ENCODE measurements at regions not wholly inside any gene's neighbourhood (a gene's known extent, or its start where the extent isn't known, plus 50 kb on each side); places are given as distances from the start of the nearest gene placed in this dataset.

GRCh38 chr4:104749062-104749461 lies 254.4 kb upstream of the CXXC4 start:
- H3K4me3 Mint-ChIP-seq (ENCODE audit: unreplicated experiment): no peak overlapping the region
- Histone ChIP-seq H3K9me3 (no peaks in the 10 kb centered on the region), H3K4me3 (ENCODE audit: low read depth, low read length) (no peak overlapping the region), H3K36me3 (ENCODE audit: control insufficient read depth, insufficient read depth, low read length) (no peaks in the 10 kb centered on the region), H3K27me3 (replicated peaks; ENCODE audit: control insufficient read depth, insufficient read depth, low read length) (no peaks in the 10 kb centered on the region), H3K4me1 (no peaks in the 10 kb centered on the region)
- no peak for DNase-seq
- no peaks in the 10 kb centered on the region for H3K36me3 Mint-ChIP-seq (ENCODE audit: insufficient read depth, unreplicated experiment)
- peaks cover 5% of the 10 kb centered on the region for H3K27me3 Mint-ChIP-seq (ENCODE audit: insufficient read depth, unreplicated experiment)
- H3K27ac Mint-ChIP-seq (ENCODE audit: unreplicated experiment): no peak overlapping the region
- intact Hi-C loops (cut with micrococcal nuclease; ENCODE audit: unreplicated experiment): no loop called here
- ChIA-PET CTCF (no interaction called here), POLR2A (no interaction called here)
- TF ChIP-seq CTCF (IDR thresholded peaks at IDR 0.05; ENCODE audit: insufficient read depth in 1 of 2, low read depth in 1 of 2, low read length in 1 of 2, severe bottlenecking in 1 of 2, unreplicated experiment in 1 of 2): no peak
- BruUV-seq (replicated peaks): no TSS peak
- H3K4me1 Mint-ChIP-seq (ENCODE audit: low read depth, unreplicated experiment): no peaks in the 10 kb centered on the region
- H3K9me3 Mint-ChIP-seq (ENCODE audit: unreplicated experiment): no peaks in the 10 kb centered on the region

DNA sequence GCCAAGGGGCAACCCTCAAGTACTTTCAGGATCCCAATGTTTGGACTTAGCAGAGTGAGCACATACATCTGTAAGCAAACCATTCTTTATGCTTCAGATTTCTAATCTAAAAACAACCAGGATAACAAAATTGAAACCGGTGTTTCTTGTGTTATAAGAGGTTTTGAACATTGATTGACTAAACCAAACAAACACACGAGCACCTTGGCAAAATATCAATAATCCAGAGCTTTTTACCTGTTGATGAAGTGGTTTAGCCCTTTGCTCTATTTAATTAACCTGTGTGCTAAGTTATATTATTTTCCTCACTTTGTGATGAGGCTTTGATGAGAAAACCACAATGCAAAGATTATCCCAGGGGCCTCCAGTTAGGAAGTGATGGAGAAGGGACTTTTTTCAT lies 255.3 kb upstream of the CXXC4 start:
- Histone ChIP-seq H3K27me3 (replicated peaks; ENCODE audit: control insufficient read depth, insufficient read depth, low read length) (no peaks in the 10 kb centered on the region), H3K36me3 (ENCODE audit: control insufficient read depth, insufficient read depth, low read length) (no peaks in the 10 kb centered on the region), H3K4me1 (no peaks in the 10 kb centered on the region), H3K9me3 (no peaks in the 10 kb centered on the region), H3K4me3 (ENCODE audit: low read depth, low read length) (no peak overlapping the region)
- Mint-ChIP-seq H3K36me3 (ENCODE audit: insufficient read depth, unreplicated experiment) (no peaks in the 10 kb centered on the region), H3K4me3 (ENCODE audit: unreplicated experiment) (no peak overlapping the region), H3K9me3 (ENCODE audit: unreplicated experiment) (no peaks in the 10 kb centered on the region), H3K27ac (ENCODE audit: unreplicated experiment) (no peak overlapping the region), H3K4me1 (ENCODE audit: low read depth, unreplicated experiment) (no peaks in the 10 kb centered on the region), H3K27me3 (ENCODE audit: insufficient read depth, unreplicated experiment) (peaks cover 5% of the 10 kb centered on the region)
- POLR2A ChIA-PET: no interaction called here
- intact Hi-C loops (cut with micrococcal nuclease; ENCODE audit: unreplicated experiment): no loop called here
- no peak for DNase-seq
- CTCF ChIA-PET: no interaction called here
- TF ChIP-seq CTCF (IDR thresholded peaks at IDR 0.05; ENCODE audit: insufficient read depth in 1 of 2, low read depth in 1 of 2, low read length in 1 of 2, severe bottlenecking in 1 of 2, unreplicated experiment in 1 of 2): no peak
- no TSS peak for BruUV-seq (replicated peaks)

- Histone ChIP-seq H3K4me3 (ENCODE audit: low read depth, low read length) (no peak overlapping the region), H3K9me3 (no peaks in the 10 kb centered on the region), H3K36me3 (ENCODE audit: control insufficient read depth, insufficient read depth, low read length) (no peaks in the 10 kb centered on the region), H3K4me1 (no peaks in the 10 kb centered on the region), H3K27me3 (replicated peaks; ENCODE audit: control insufficient read depth, insufficient read depth, low read length) (no peaks in the 10 kb centered on the region)
- no TSS peak for BruUV-seq (replicated peaks)
- no peaks in the 10 kb centered on the region for H3K4me1 Mint-ChIP-seq (ENCODE audit: low read depth, unreplicated experiment)
- H3K36me3 Mint-ChIP-seq (ENCODE audit: insufficient read depth, unreplicated experiment): no peaks in the 10 kb centered on the region
- POLR2A ChIA-PET: no interaction called here
- H3K27me3 Mint-ChIP-seq (ENCODE audit: insufficient read depth, unreplicated experiment): peaks cover 5% of the 10 kb centered on the region
- no peaks in the 10 kb centered on the region for H3K9me3 Mint-ChIP-seq (ENCODE audit: unreplicated experiment)
- H3K4me3 Mint-ChIP-seq (ENCODE audit: unreplicated experiment): no peak overlapping the region
- no peak for TF ChIP-seq CTCF (IDR thresholded peaks at IDR 0.05; ENCODE audit: insufficient read depth in 1 of 2, low read depth in 1 of 2, low read length in 1 of 2, severe bottlenecking in 1 of 2, unreplicated experiment in 1 of 2)
- CTCF ChIA-PET: no interaction called here
- H3K27ac Mint-ChIP-seq (ENCODE audit: unreplicated experiment): no peak overlapping the region
- no peak for DNase-seq
- intact Hi-C loops (cut with micrococcal nuclease; ENCODE audit: unreplicated experiment): no loop called here
Measured at GRCh38 chr4:104751468-104751867, 256.8 kb upstream of the CXXC4 start.

Data from Caco-2 (cell line).